WTC11 (cell line): ENCODE measurements at regions not wholly inside any gene's neighbourhood (a gene's known extent, or its start where the extent isn't known, plus 50 kb on each side); places are given as distances from the start of the nearest gene placed in this dataset.

Experiments used
- ATAC-seq: fragments of 200-7000 bp; cut with Tn5 transposase; 2 replicates; pipeline ENCODE4 v1.10.0; 2021; ENCODE audit warnings: mild to moderate bottlenecking, moderate library complexity
- CTCF ChIA-PET: fragments of 300-600 bp; sonication (Branson Sonifier 250); formaldehyde crosslinking; loops from one replicate; lab custom pipeline; 2021; ENCODE audit warnings: antibody characterized with exemption; lab: Charles Lee
- POLR2A ChIA-PET: fragments of 350-600 bp; sonication (Branson Sonifier 250); formaldehyde crosslinking; loops from one replicate; lab custom pipeline; 2021; ENCODE audit warnings: antibody characterized with exemption; lab: Charles Lee
- DNase-seq: peaks from one replicate; pipeline ENCODE4 v3.0.0; 2021; ENCODE audit warnings: low spot score
- H3K27ac Mint-ChIP-seq: 2 replicates; pipeline ENCODE4 v1.8.0; 2021; ENCODE audit warnings: mixed read lengths
- H3K27me3 Mint-ChIP-seq: 2 replicates; pipeline ENCODE4 v1.8.0; 2021; ENCODE audit warnings: low read depth, mild to moderate bottlenecking, moderate library complexity, mixed read lengths
- H3K36me3 Mint-ChIP-seq: 2 replicates; pipeline ENCODE4 v1.8.0; 2021; ENCODE audit warnings: mixed read lengths
- H3K4me1 Mint-ChIP-seq: 2 replicates; pipeline ENCODE4 v1.8.0; 2022; ENCODE audit warnings: mixed read lengths
- H3K4me3 Mint-ChIP-seq: 2 replicates; pipeline ENCODE4 v1.8.0; 2021; ENCODE audit warnings: mild to moderate bottlenecking, moderate library complexity, mixed read lengths
- H3K9me3 Mint-ChIP-seq: 2 replicates; pipeline ENCODE4 v1.8.0; 2021; ENCODE audit warnings: mixed read lengths
- NR2C2 ChIP-seq: sonication (generic); formaldehyde crosslinking; IDR thresholded peaks from 2 replicates; pipeline ENCODE4 v1.8.0; 2022; ENCODE audit warnings: mild to moderate bottlenecking, missing genetic modification reagents
- OVOL2 ChIP-seq: fragments of 250-450 bp; sonication (Bioruptor Pico); IDR thresholded peaks from 2 replicates; pipeline ENCODE4 v1.9.0; 2021; ENCODE audit warnings: mild to moderate bottlenecking, borderline replicate concordance
- PRRX2 ChIP-seq: fragments of 250-450 bp; sonication (Bioruptor Pico); IDR thresholded peaks from 2 replicates; pipeline ENCODE4 v1.8.0; 2021; ENCODE audit warnings: mild to moderate bottlenecking
- RORB ChIP-seq: fragments of 250-450 bp; sonication (Bioruptor Pico); IDR thresholded peaks from 2 replicates; pipeline ENCODE4 v1.9.0; 2021; ENCODE audit warnings: mild to moderate bottlenecking
- SOX15 ChIP-seq: fragments of 250-450 bp; sonication (Bioruptor Pico); IDR thresholded peaks from 2 replicates; pipeline ENCODE4 v1.9.0; 2021; ENCODE audit warnings: mild to moderate bottlenecking
- SP1 ChIP-seq: sonication (generic); formaldehyde crosslinking; conservative IDR thresholded peaks from 2 replicates; pipeline ENCODE4 v1.8.1; 2022; ENCODE audit warnings: missing genetic modification reagents
- TEAD1 ChIP-seq: sonication (generic); formaldehyde crosslinking; IDR thresholded peaks from 2 replicates; pipeline ENCODE4 v1.8.0; 2022; ENCODE audit warnings: mild to moderate bottlenecking, missing genetic modification reagents
- ZNF138 ChIP-seq: sonication (generic); formaldehyde crosslinking; conservative IDR thresholded peaks from 2 replicates; pipeline ENCODE4 v1.8.1; 2022; ENCODE audit warnings: mild to moderate bottlenecking, moderate library complexity, missing genetic modification reagents
- ZNF317 ChIP-seq: sonication (generic); formaldehyde crosslinking; IDR thresholded peaks from 2 replicates; pipeline ENCODE4 v1.8.1; 2023; ENCODE audit warnings: low read depth, mild to moderate bottlenecking, moderate library complexity, missing genetic modification reagents, borderline replicate concordance
- TF ChIP-seq, protein P1 (sequence below): sonication (generic); formaldehyde crosslinking; IDR thresholded peaks from 2 replicates; pipeline ENCODE4 v1.8.0; 2023; ENCODE audit warnings: missing genetic modification reagents, mild to moderate bottlenecking, borderline replicate concordance
- TF ChIP-seq, protein P2 (sequence below): sonication (generic); formaldehyde crosslinking; IDR thresholded peaks from 2 replicates; pipeline ENCODE4 v1.8.1; 2023; ENCODE audit warnings: mild to moderate bottlenecking, missing genetic modification reagents, borderline replicate concordance
- TF ChIP-seq, protein P3 (sequence below): sonication (generic); formaldehyde crosslinking; IDR thresholded peaks from 2 replicates; pipeline ENCODE4 v1.8.1; 2022; ENCODE audit warnings: mild to moderate bottlenecking, missing genetic modification reagents, moderate library complexity, borderline replicate concordance
- TF ChIP-seq, protein P4 (sequence below): sonication (generic); formaldehyde crosslinking; IDR thresholded peaks from 2 replicates; pipeline ENCODE4 v1.8.0; 2023; ENCODE audit warnings: missing genetic modification reagents
- TF ChIP-seq, protein P5 (sequence below): fragments of 250-450 bp; sonication (Bioruptor Pico); IDR thresholded peaks from 2 replicates; pipeline ENCODE4 v1.9.0; 2021; ENCODE audit warnings: mild to moderate bottlenecking

DNA sequence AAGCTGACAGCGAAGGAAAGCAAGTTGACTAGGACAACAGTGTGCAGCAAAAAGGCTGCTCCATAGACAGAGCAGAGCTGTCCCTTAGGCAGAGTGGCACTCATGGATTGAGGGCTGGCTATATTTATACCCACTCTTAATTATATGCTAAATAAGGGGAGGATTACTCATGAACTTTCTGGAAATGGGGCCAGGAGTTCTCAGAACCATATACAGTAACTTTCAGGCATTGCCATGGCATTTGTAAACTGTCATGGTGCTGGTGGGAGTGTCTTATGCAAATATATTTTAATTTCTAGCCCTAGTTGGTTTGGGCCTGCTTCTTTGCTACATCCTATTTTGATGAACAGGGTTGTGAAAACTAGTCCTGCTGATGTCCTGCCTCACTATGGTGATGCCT, 279.5 kb upstream of the MGAT5 start (continued):
- TF ChIP-seq, protein P1, sequence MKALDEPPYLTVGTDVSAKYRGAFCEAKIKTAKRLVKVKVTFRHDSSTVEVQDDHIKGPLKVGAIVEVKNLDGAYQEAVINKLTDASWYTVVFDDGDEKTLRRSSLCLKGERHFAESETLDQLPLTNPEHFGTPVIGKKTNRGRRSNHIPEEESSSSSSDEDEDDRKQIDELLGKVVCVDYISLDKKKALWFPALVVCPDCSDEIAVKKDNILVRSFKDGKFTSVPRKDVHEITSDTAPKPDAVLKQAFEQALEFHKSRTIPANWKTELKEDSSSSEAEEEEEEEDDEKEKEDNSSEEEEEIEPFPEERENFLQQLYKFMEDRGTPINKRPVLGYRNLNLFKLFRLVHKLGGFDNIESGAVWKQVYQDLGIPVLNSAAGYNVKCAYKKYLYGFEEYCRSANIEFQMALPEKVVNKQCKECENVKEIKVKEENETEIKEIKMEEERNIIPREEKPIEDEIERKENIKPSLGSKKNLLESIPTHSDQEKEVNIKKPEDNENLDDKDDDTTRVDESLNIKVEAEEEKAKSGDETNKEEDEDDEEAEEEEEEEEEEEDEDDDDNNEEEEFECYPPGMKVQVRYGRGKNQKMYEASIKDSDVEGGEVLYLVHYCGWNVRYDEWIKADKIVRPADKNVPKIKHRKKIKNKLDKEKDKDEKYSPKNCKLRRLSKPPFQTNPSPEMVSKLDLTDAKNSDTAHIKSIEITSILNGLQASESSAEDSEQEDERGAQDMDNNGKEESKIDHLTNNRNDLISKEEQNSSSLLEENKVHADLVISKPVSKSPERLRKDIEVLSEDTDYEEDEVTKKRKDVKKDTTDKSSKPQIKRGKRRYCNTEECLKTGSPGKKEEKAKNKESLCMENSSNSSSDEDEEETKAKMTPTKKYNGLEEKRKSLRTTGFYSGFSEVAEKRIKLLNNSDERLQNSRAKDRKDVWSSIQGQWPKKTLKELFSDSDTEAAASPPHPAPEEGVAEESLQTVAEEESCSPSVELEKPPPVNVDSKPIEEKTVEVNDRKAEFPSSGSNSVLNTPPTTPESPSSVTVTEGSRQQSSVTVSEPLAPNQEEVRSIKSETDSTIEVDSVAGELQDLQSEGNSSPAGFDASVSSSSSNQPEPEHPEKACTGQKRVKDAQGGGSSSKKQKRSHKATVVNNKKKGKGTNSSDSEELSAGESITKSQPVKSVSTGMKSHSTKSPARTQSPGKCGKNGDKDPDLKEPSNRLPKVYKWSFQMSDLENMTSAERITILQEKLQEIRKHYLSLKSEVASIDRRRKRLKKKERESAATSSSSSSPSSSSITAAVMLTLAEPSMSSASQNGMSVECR (CRISPR knock-in tag): no peak
- TF ChIP-seq SP1 (CRISPR knock-in tag) (no peak), ZNF317 (CRISPR knock-in tag) (no peak), SOX15 (CRISPR knock-in tag) (no peak), TEAD1 (CRISPR knock-in tag) (no peak), NR2C2 (CRISPR knock-in tag) (no peak)
- TF ChIP-seq, protein P2, sequence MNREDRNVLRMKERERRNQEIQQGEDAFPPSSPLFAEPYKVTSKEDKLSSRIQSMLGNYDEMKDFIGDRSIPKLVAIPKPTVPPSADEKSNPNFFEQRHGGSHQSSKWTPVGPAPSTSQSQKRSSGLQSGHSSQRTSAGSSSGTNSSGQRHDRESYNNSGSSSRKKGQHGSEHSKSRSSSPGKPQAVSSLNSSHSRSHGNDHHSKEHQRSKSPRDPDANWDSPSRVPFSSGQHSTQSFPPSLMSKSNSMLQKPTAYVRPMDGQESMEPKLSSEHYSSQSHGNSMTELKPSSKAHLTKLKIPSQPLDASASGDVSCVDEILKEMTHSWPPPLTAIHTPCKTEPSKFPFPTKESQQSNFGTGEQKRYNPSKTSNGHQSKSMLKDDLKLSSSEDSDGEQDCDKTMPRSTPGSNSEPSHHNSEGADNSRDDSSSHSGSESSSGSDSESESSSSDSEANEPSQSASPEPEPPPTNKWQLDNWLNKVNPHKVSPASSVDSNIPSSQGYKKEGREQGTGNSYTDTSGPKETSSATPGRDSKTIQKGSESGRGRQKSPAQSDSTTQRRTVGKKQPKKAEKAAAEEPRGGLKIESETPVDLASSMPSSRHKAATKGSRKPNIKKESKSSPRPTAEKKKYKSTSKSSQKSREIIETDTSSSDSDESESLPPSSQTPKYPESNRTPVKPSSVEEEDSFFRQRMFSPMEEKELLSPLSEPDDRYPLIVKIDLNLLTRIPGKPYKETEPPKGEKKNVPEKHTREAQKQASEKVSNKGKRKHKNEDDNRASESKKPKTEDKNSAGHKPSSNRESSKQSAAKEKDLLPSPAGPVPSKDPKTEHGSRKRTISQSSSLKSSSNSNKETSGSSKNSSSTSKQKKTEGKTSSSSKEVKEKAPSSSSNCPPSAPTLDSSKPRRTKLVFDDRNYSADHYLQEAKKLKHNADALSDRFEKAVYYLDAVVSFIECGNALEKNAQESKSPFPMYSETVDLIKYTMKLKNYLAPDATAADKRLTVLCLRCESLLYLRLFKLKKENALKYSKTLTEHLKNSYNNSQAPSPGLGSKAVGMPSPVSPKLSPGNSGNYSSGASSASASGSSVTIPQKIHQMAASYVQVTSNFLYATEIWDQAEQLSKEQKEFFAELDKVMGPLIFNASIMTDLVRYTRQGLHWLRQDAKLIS (CRISPR knock-in tag): no peak

DNA sequence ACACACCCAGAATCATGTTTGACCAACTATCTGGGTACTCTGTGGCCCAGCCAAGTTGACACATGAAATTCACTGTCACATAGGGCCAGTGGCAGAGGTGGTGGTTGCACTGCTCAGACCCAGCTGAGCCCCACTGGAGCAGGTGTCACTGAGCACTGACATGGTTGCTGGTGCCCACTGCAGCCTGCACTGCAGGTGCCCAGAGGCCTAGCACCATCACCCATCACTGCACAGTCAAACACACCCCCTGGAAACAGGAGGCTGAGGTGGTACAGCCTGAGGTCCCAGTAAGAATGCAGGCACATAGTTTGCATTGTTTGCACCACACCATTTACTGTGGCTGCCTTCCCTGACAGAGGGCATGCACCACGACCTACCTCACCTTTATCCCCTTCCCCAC, 278.7 kb upstream of the MGAT5 start:
- H3K27me3 Mint-ChIP-seq: no peaks in the 10 kb centered on the region
- no peaks in the 10 kb centered on the region for H3K36me3 Mint-ChIP-seq
- TF ChIP-seq RORB (CRISPR knock-in tag): no peak
- TF ChIP-seq, protein P3, sequence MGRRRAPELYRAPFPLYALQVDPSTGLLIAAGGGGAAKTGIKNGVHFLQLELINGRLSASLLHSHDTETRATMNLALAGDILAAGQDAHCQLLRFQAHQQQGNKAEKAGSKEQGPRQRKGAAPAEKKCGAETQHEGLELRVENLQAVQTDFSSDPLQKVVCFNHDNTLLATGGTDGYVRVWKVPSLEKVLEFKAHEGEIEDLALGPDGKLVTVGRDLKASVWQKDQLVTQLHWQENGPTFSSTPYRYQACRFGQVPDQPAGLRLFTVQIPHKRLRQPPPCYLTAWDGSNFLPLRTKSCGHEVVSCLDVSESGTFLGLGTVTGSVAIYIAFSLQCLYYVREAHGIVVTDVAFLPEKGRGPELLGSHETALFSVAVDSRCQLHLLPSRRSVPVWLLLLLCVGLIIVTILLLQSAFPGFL (CRISPR knock-in tag): no peak
- TF ChIP-seq, all 79 proteins: peak for 0
- no peak for ATAC-seq
- H3K4me1 Mint-ChIP-seq: peaks cover 13% of the 10 kb centered on the region
- no peak overlapping the region for H3K4me3 Mint-ChIP-seq
- no peak overlapping the region for H3K27ac Mint-ChIP-seq
- no peaks in the 10 kb centered on the region for H3K9me3 Mint-ChIP-seq
- DNase-seq: no peak
- POLR2A ChIA-PET: no interaction called here
- CTCF ChIA-PET: no interaction called here

DNA sequence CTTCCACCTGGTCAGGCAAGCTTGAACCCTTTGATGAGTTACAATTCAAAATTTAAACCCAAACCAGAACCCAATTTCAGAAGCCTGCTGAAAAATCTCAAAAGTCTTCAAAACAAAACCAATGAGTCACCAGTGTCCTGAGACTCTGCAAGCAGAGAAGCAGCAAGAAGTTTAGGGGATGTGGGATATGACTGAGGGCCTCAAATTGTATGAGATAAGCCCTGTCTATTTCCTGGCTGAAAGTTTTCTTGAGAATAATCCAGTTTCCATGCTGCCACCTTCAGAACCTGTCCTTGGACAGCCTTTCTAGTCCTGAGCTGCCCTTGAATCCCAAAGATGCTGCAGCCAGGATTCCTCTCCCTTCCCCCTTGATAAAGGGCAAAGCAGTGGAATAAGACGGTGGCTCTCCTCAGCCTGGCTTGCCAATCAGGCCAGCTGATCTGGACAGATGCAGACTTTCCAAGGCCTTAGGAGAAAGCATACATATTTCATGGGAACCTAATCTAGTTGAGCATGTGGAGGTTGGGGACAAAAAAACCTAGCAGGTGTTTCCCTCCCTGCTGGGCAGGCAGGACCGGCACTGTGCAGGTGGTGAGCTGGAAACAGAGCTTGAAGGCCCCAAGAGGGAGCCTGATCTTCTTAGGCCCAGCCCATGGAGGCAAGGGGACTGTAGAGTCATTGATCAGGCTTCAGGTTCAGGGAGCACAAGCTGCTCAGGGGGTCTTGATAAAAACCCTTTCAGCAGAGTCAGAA, 278.0 kb upstream of the MGAT5 start:
- Mint-ChIP-seq H3K27ac (no peak overlapping the region), H3K9me3 (peaks cover 3% of the 10 kb centered on the region; the same call in 1 of the 2 replicates), H3K4me3 (no peak overlapping the region), H3K4me1 (peaks cover 5% of the 10 kb centered on the region), H3K27me3 (no peaks in the 10 kb centered on the region), H3K36me3 (no peaks in the 10 kb centered on the region)
- TF ChIP-seq SP1 (CRISPR knock-in tag) (no peak), PRRX2 (no peak), OVOL2 (no peak), ZNF138 (CRISPR knock-in tag) (no peak)
- TF ChIP-seq, protein P4, sequence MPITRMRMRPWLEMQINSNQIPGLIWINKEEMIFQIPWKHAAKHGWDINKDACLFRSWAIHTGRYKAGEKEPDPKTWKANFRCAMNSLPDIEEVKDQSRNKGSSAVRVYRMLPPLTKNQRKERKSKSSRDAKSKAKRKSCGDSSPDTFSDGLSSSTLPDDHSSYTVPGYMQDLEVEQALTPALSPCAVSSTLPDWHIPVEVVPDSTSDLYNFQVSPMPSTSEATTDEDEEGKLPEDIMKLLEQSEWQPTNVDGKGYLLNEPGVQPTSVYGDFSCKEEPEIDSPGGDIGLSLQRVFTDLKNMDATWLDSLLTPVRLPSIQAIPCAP (CRISPR knock-in tag): no peak
- TF ChIP-seq, protein P5, sequence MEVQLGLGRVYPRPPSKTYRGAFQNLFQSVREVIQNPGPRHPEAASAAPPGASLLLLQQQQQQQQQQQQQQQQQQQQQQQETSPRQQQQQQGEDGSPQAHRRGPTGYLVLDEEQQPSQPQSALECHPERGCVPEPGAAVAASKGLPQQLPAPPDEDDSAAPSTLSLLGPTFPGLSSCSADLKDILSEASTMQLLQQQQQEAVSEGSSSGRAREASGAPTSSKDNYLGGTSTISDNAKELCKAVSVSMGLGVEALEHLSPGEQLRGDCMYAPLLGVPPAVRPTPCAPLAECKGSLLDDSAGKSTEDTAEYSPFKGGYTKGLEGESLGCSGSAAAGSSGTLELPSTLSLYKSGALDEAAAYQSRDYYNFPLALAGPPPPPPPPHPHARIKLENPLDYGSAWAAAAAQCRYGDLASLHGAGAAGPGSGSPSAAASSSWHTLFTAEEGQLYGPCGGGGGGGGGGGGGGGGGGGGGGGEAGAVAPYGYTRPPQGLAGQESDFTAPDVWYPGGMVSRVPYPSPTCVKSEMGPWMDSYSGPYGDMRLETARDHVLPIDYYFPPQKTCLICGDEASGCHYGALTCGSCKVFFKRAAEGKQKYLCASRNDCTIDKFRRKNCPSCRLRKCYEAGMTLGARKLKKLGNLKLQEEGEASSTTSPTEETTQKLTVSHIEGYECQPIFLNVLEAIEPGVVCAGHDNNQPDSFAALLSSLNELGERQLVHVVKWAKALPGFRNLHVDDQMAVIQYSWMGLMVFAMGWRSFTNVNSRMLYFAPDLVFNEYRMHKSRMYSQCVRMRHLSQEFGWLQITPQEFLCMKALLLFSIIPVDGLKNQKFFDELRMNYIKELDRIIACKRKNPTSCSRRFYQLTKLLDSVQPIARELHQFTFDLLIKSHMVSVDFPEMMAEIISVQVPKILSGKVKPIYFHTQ (CRISPR knock-in tag): no peak
- ATAC-seq (no peak), DNase-seq (no peak)
- POLR2A ChIA-PET: no interaction called here
- CTCF ChIA-PET: interaction anchor here (1.2 to 1.5 kb wide), 2 partner anchors 436 to 475 kb away, joined by 3 read pairs; no protein-coding TSS in a partner anchor
